Fibroblast of lung (primary cell): ENCODE measurements at regions not wholly inside any gene's neighbourhood (a gene's known extent, or its start where the extent isn't known, plus 50 kb on each side); places are given as distances from the start of the nearest gene placed in this dataset.

Experiments used
- DNase-seq, 2 donors: peaks; one replicate each; pipeline versions ENCODE4 v3.0.0 to v3.0.0-alpha.2; 2010; ENCODE audit warnings: low read depth in 2 of 2
- H2AFZ ChIP-seq: 2 replicates; pipeline ENCODE4 v1.5.1; 2012; ENCODE audit warnings: low read length, control low read depth, inconsistent platforms
- H3K27ac ChIP-seq: 2 replicates; pipeline ENCODE4 v1.5.1; 2011; ENCODE audit warnings: low read length, control low read depth; ENCODE audit not compliant: insufficient read depth
- H3K27me3 ChIP-seq: 2 replicates; pipeline ENCODE4 v1.5.1; 2011; ENCODE audit warnings: mild to moderate bottlenecking, low read length; ENCODE audit not compliant: control insufficient read depth, insufficient read depth
- H3K36me3 ChIP-seq: 2 replicates; pipeline ENCODE4 v1.5.1; 2011; ENCODE audit warnings: low read length; ENCODE audit not compliant: control insufficient read depth, insufficient read depth
- H3K4me1 ChIP-seq: 2 replicates; pipeline ENCODE4 v1.5.1; 2011; ENCODE audit warnings: low read length; ENCODE audit not compliant: control insufficient read depth, insufficient read depth; ENCODE audit errors: extremely low read depth
- H3K4me2 ChIP-seq: 2 replicates; pipeline ENCODE4 v1.5.1; 2011; ENCODE audit warnings: low read length, control low read depth; ENCODE audit not compliant: insufficient read depth; ENCODE audit errors: extremely low read depth
- H3K4me3 ChIP-seq, 4 experiments: fragments of 200-600 bp in 1 of 4; sonication (generic) in 1 of 4; replicated peaks in 1 of 4; 2 replicates each; pipeline ENCODE4 v1.5.1; 2011 to 2016; ENCODE audit warnings: low read length in 4 of 4, low read depth in 3 of 4, mild to moderate bottlenecking in 3 of 4, control low read depth in 2 of 4, inconsistent platforms in 1 of 4, mixed read lengths in 1 of 4; ENCODE audit not compliant: insufficient read depth in 1 of 4; ENCODE audit errors: control extremely low read depth in 1 of 4
- H3K79me2 ChIP-seq: 2 replicates; pipeline ENCODE4 v1.5.1; 2012; ENCODE audit warnings: mild to moderate bottlenecking, low read length, inconsistent platforms; ENCODE audit not compliant: control insufficient read depth, insufficient read depth
- H3K9ac ChIP-seq: 2 replicates; pipeline ENCODE4 v1.5.1; 2011; ENCODE audit warnings: mild to moderate bottlenecking, low read length, control low read depth; ENCODE audit not compliant: insufficient read depth
- H3K9me3 ChIP-seq: 2 replicates; pipeline ENCODE4 v1.5.1; 2012; ENCODE audit warnings: low read depth, low read length; ENCODE audit not compliant: control insufficient read depth, insufficient read depth
- H4K20me1 ChIP-seq: 2 replicates; pipeline ENCODE4 v1.5.1; 2011; ENCODE audit warnings: low read length; ENCODE audit not compliant: control insufficient read depth, insufficient read depth; ENCODE audit errors: extremely low read depth
- CTCF ChIP-seq, 2 donors: IDR thresholded peaks in 1 of 2; conservative IDR thresholded peaks in 1 of 2; 1 replicate in 1 of 2; 2 replicates in 1 of 2; pipeline ENCODE4 v1.5.1; 2011 to 2012; ENCODE audit warnings: low read length in 2 of 2, control low read depth in 1 of 2, inconsistent platforms in 1 of 2, low read depth in 1 of 2, mild to moderate bottlenecking in 1 of 2
- EZH2 ChIP-seq: IDR thresholded peaks from 2 replicates; pipeline ENCODE4 v1.5.1; 2012; ENCODE audit warnings: low read length, control low read depth, mild to moderate bottlenecking; ENCODE audit errors: missing control alignments

- no peaks in the 10 kb centered on the region for H3K9me3 ChIP-seq
- H3K4me2 ChIP-seq = no peak overlapping the region
- H3K27ac ChIP-seq = no peak overlapping the region
- H3K79me2 ChIP-seq = no peaks in the 10 kb centered on the region
- H3K4me3 ChIP-seq = no peak overlapping the region
- H2AFZ ChIP-seq = no peak overlapping the region
- DNase-seq = no peak
- H3K36me3 ChIP-seq = no peaks in the 10 kb centered on the region
- H3K4me1 ChIP-seq = no peaks in the 10 kb centered on the region
- H3K27me3 ChIP-seq = no peaks in the 10 kb centered on the region
- no peak overlapping the region for H3K9ac ChIP-seq
- H4K20me1 ChIP-seq = no peaks in the 10 kb centered on the region
- TF ChIP-seq EZH2 (no peak), CTCF (conservative IDR thresholded peaks at IDR 0.05 in 1 of 2, IDR thresholded peaks at IDR 0.05 in 1 of 2; ENCODE audit: low read depth in 1 of 2, low read length in 2 of 2) (no peak)
Observed at GRCh38 chr18:22109535-22109934, 59.9 kb upstream of the GATA6 start.

- no peaks in the 10 kb centered on the region for H4K20me1 ChIP-seq
- DNase-seq = no peak
- no peaks in the 10 kb centered on the region for H3K27me3 ChIP-seq
- no peak overlapping the region for H2AFZ ChIP-seq
- no peaks in the 10 kb centered on the region for H3K4me1 ChIP-seq
- no peak overlapping the region for H3K9ac ChIP-seq
- H3K27ac ChIP-seq = no peak overlapping the region
- TF ChIP-seq CTCF (conservative IDR thresholded peaks at IDR 0.05 in 1 of 2, IDR thresholded peaks at IDR 0.05 in 1 of 2; ENCODE audit: low read depth in 1 of 2, low read length in 2 of 2) (no peak), EZH2 (no peak)
- H3K9me3 ChIP-seq = no peaks in the 10 kb centered on the region
- H3K4me2 ChIP-seq = no peak overlapping the region
- no peak overlapping the region for H3K4me3 ChIP-seq
- H3K36me3 ChIP-seq = no peaks in the 10 kb centered on the region
- H3K79me2 ChIP-seq = no peaks in the 10 kb centered on the region
Observed at GRCh38 chr18:22110461-22110924, 58.9 kb upstream of the GATA6 start.

- TF ChIP-seq EZH2 (no peak), CTCF (conservative IDR thresholded peaks at IDR 0.05 in 1 of 2, IDR thresholded peaks at IDR 0.05 in 1 of 2; ENCODE audit: low read depth in 1 of 2, low read length in 2 of 2) (no peak)
Observed at GRCh38 chr18:22112215-22112614, 57.2 kb upstream of the GATA6 start.

More at GRCh38 chr18:22112215-22112614, 57.2 kb upstream of the GATA6 start:
- no peaks in the 10 kb centered on the region for H3K36me3 ChIP-seq
- H3K27ac ChIP-seq = no peak overlapping the region
- no peak overlapping the region for H3K4me2 ChIP-seq
- H3K79me2 ChIP-seq = no peaks in the 10 kb centered on the region
- no peaks in the 10 kb centered on the region for H3K4me1 ChIP-seq
- no peak overlapping the region for H3K4me3 ChIP-seq
- H3K27me3 ChIP-seq = no peaks in the 10 kb centered on the region
- no peaks in the 10 kb centered on the region for H4K20me1 ChIP-seq
- no peak overlapping the region for H3K9ac ChIP-seq
- no peaks in the 10 kb centered on the region for H3K9me3 ChIP-seq
- H2AFZ ChIP-seq = no peak overlapping the region
- no peak for DNase-seq
